GM21528 (cell line): ENCODE measurements at regions not wholly inside any gene's neighbourhood (a gene's known extent, or its start where the extent isn't known, plus 50 kb on each side); places are given as distances from the start of the nearest gene placed in this dataset.
"Not testable (repeated sequence)": the region's sequence is repeated elsewhere in the genome, so short reads cannot be mapped to it uniquely, and the experiment has no call there.

Experiments
- ATAC-seq: cut with Tn5 transposase; IDR thresholded peaks from one replicate; pipeline ENCODE4 v1.9.1; 2021; ENCODE audit warnings: mild to moderate bottlenecking, moderate library complexity; ENCODE audit not compliant: unreplicated experiment, low FRiP score

DNA sequence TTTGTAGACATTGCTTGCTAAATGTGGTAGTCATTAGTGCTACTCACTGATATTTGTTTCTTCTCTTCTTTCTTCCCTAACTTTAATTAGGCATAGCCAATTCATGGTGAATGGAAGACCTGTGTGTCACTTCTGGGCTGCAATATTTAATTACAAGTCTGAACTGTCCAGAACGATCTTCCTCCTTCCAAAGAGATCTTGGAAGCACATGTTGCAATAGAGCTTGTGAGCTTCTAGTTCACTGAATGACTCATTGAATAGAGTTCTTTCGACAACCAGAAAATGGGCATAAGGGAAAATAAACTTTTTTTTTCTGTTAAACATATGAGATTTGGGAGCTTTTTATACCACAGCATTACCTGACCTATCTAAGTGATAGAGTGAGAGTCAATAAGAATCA lies 1264.6 kb downstream of the PCDH9 start:
- no peak for ATAC-seq

DNA sequence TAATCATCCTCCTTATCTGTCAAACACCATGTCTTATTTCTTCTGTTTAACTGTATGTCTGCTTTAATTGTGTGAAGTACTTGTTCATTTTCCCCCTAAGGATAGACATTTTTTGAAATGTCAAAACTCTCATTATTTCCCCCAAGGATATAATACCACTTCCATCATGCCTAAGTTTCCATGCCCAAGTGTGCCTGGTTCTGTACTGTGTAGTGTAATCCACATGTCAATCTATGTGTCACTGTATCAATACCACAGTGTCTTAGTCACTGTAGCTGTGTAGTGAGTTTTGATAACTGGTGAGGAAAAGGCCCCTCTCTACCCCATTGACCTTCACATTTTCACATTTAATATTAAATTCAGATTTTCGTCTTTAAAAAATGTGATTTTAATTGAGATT lies 1265.5 kb downstream of the PCDH9 start:
- ATAC-seq = no peak

DNA sequence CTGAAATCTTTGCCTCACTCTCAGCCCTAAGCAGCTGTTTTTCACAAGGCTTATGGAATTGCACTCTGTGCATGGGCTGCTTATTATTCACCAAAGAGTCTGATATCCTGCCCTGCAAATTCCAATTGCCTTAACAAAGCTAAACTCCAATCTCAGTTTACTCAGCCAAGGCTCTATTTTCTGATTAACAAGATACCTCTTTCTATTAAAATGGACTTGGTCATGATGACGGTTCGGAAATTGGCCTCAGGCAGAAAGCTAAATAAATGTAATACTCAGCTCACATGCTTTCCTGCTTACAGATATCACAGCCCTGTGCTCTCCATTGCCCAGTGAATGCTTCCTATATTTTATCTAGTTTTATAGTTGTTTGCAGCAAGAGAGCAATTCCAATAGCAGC lies 1270.8 kb downstream of the PCDH9 start:
- no peak for ATAC-seq

DNA sequence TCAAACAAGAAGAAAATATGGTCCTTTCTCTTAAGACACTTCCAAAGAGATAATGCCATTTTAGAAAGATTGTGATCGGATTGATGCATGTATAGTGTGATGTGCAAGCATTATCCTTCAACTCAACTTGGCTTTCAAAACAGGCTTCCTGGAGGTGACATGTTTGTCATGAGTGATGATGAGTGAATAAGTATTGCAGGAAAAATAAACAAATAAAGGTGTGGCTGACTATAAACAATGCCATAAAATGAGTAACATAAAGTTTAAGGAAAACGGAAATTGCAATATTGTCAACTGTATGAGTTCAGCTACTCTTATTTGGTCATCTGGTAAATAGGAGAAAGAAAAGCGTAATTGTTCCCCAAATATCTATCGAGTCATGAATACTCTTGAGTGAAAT lies 1283.7 kb downstream of the PCDH9 start:
- no peak for ATAC-seq

DNA sequence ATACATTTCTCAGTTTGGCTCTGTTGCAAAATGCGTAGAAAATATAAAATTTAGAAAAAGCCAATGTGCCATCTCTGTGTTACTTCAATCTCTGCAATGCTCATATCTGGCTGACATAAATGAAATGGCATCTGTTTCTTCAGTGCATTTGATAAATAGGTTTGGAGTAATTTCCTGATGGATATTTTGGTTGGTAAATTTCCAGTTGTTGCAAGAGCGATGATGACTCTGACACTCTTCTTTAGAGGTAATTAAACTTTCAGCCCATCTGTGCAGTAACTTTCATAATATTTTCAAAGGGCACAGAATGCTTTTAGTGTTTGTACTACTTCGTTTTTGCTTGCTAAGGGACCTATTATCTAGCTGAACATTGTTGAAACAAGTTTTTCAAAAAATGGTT lies 1286.4 kb downstream of the PCDH9 start:
- no peak for ATAC-seq

DNA sequence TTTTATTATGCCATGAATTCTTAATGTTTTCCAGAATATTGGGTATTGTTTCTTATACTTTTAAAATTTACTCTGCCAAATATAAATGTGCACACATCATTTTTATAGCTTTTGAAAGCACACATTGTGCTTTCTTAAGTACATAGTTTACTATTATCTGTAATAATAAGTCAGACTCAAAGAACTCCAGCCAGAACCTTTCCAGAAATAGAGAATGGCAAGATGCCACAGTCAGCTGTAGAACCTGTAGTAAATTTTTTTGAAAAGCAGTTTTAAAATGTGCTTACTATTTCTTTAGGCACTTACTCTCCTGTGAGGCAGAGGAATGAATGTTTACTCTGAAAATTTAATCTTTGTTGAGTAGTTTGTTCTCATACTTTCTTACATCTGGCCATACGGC lies 1287.1 kb downstream of the PCDH9 start:
- no peak for ATAC-seq

DNA sequence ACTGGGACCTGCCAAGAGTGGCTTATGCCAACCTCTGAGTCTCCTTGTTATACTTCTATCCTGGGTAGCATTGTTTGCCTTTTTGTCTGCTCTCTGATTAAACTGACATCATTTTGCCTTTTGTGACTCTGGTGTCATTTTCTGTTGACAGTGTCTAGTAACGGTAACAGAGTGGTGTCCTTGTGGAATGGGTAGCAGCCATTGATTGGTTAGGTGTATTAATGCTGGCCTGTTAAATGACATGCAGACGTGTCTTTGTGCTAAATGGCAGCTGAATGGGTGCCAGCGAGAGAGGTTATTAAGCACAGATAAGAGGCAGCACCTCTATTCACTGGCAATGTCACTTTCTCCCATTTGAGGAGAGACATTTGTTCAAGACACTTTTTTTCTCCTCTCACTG lies 1289.4 kb downstream of the PCDH9 start:
- ATAC-seq = no peak

DNA sequence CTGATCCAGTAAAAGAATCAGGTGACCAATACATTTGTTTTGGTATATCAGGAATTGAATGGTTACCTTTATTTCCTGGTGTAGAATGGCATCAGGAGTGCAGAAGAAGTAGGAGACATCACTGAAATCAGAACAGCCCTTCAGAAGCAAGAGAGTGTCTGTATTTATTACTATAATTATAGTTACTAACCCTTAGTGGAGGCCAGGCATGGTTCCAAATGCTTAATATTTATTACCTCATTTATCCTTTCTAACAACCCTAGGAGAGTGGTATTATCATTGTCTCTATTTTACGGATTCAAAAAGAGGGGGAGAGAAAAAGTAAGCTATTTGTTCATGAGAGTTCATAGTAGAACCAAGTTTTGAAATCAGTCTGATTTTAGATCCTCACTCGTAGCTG lies 1292.9 kb downstream of the PCDH9 start:
- ATAC-seq = no peak

DNA sequence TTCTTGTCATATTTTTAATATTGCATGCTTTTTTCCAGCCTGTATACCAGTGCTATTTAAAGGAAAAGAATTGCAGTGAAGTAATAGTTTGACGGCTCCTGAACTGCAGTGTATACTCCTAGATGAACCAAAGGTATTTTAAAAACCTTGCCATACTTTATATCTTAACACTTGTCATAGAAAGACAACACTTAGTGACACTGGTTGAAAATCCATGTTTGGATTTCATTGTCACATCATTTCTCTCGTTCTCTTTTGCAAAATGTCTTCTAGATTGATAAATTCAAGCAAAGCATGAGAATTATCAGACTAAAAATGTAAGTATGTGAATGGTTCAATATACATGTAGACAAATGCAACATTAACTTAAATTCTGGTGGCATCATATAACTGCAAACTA lies 1293.9 kb downstream of the PCDH9 start:
- no peak for ATAC-seq

DNA sequence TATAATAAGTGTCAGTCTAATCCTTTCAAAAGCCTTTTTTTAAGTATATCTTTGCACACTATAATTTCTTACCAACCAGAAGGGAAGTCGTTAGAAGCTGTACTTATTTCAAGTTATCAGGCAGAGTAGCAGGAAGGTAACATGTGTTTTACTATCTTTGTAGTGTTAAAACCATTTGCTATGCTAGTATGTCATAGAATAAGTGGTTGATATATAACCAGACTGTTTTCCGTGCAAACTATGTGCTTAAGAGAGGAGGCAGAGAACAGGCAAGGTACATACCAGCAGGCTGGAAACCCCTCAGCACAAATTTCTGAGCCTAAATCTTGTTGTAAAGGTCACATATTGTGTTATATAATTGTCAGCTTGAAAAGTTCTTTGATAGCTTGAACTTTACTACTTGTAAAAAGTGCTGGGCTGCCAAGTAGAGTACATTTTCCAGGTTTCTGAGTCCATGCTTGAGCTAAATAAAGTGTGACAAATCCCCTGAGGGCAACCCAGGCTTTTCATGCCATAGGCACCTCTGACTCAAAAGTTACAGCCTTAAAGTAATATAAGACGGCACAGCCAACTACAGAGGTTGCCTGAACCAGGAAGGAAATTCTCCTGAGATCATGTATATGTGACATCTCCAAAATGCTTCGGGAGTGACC lies 1297.4 kb downstream of the PCDH9 start:
- ATAC-seq = no peak

DNA sequence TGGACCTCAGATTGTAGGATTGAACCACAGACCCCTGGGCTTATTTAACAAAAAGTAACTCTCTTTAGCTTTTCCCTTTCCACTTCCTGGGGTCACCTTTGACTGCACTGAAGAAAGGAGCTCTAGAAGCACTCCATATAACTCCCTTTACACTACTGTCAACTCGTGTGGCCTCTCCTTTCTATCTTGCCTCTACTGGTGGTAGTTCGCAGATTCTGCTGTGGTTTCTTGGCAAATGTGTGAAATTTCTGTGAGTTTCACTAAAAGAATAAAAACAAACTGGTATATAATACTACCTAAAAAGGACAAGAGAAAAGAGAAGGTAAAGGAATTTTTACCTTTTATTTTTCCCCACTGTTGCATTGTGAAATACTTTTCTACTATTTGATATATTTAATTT lies 1298.1 kb downstream of the PCDH9 start:
- no peak for ATAC-seq

DNA sequence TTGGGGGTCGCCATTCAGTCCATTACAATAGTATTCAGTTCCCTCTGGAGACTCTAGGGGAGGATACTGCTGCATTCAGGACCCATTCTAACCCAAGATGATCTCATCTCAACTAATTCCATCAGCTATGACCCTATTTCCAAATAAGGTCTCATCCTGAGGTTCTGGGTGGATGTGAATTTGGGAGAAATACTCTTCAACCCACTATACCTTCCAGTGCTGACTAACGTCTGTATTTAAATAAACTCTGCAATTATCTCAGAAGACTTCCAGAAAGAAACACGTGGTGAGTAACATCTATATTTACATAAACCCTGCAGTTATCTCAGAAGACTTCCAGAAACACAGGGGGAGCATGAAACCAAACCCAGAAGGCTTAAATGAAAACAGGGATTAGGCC lies 1300.7 kb downstream of the PCDH9 start:
- no peak for ATAC-seq

DNA sequence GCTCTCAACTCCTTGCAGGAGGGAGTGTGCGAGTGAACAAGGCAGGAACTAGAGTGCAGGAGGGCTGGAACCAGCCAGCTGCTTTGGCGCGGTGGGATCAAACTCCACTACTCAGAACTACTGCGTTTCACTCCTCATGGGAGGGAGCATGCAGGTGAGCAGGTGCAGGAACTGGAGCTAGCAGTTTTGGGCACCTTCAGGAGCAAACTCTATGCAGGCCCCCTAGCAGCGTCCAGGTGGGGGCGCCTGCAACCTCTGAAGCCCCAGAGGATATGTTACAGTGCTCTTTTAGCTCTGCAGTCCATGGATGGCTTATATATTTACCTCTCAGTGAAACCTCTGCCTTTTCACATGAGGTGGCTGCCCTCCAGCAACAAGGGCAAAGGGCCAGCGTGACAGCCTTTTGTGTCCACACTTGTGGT lies 1303.4 kb downstream of the PCDH9 start:
- ATAC-seq = peak; percentile 70

DNA sequence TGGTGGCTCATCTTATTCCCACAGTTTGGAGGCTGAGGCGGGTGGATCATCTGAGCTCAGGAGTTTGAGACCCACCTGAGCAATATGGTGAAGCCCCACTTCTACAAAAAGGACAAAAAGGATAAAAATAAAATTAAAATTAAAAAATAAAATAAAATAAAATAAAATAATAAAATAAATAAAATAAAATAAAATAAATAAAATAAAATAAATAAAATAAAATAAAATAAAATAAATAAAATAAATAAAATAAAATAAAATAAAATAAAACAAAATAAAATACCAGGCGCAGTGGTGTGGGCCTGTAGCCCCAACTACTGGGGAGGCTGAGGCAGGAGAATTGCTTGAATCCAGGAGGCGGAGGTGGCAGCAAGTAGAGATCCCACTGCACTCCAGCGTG lies 1307.3 kb downstream of the PCDH9 start:
- not testable (repeated sequence) for ATAC-seq

DNA sequence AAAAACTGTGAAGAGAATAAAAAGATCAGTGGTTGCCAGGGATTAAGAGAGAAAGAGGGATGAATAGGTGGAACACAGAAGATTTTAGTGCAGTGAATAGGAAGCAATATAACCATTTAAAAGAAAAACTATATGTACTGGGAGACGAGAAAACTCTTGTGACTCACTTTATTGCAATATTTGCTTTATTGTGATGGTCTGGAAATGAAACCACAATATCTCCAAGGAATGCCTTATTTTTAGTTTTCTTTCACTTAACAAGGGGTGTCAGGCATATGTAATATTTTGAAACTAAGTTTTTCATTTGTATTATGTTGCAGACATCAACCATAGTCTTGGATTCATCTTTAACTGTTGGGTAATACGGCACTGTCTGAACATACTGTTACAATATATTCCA lies 1308.2 kb downstream of the PCDH9 start:
- ATAC-seq = no peak

DNA sequence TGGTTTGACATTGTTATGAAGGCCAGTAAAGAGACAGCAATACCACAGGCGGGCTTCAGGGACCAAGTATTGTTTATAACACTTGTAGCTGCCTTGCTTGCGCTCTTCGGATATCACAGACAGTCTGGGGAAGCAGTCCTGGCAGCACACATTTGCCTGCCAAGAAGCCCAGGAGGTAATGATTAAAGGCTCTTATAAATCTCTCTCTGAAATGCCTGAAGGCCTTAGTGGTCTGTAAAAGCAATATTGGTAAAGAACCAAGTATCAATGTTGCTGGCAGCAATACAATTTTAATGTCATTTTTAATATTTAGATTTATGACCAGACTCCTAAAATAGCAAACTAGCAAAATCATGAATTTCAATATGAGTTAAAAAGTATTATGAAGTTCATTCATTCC lies 1312.4 kb downstream of the PCDH9 start:
- ATAC-seq = no peak

DNA sequence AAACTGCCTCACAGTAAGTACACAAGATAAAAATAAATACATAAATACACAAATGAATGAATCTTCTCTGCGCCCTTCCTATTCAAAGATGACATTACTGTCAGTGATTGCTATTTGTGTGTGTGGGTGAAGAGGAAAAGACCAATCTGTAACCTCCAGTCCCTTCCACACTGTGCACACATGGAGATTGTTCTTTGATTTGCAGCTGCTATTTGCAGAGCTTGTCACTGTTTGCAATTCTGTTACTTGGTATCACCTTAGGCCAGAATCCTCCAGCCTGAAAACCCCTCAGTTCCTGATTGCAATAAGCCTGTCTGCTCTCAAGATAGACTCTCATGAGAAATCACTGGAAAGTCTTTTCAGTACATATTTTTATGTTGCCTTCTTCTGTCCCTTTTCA lies 1314.9 kb downstream of the PCDH9 start:
- ATAC-seq = no peak

DNA sequence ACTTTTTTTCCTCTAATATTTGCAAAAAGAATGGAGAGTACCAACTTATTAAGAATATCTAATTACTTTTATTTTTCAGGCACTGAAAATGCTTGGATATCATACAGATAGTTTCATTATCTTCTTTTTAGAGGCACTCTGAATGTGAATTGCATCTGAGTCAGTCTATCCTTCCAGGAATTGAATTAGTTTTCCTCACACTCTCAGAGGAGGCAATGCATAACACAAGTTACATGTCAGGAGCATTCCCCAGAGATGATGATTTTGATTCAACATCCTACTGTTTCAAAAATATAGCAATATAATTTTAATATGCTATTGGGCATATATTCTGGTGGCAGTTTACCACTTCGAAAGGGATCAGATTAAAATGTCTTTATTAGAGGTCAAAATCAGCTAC lies 1315.4 kb downstream of the PCDH9 start:
- no peak for ATAC-seq

DNA sequence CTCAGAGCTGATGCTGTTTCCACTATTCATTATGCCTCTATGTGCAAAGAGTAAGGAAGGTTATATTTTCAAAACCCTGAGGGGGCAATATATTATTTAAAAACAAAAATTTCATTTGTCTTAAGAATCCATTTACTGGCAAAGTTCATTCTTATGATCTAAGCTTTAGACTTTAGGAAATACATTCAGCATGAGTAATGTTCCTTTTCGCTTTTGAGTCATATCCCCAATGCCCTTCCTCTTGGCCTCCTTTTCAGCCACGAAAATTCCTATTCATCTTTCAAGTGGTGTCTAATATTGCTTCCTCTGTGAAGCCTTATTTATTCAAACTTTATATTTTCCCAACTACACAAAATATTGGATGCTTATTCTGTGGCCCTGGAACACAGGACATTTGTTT lies 1317.0 kb downstream of the PCDH9 start:
- no peak for ATAC-seq

DNA sequence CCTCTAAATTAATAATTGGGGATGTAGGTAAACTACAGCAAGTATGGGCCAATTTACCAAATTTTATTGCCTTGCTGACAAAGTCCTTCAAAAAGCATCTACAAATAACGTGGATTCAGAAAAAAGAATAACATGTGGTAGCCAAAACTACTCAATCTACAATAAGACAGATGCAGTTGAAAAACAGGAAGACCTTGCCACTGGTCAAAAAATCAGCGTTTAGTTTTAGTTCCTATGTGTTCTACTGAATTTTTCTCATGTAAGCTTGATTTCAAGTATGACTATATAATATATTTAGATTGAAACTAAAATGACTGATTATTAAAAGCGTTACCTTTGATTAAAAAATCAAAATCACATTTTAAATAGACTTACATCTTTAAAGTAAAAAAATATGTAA lies 1317.6 kb downstream of the PCDH9 start:
- no peak for ATAC-seq

DNA sequence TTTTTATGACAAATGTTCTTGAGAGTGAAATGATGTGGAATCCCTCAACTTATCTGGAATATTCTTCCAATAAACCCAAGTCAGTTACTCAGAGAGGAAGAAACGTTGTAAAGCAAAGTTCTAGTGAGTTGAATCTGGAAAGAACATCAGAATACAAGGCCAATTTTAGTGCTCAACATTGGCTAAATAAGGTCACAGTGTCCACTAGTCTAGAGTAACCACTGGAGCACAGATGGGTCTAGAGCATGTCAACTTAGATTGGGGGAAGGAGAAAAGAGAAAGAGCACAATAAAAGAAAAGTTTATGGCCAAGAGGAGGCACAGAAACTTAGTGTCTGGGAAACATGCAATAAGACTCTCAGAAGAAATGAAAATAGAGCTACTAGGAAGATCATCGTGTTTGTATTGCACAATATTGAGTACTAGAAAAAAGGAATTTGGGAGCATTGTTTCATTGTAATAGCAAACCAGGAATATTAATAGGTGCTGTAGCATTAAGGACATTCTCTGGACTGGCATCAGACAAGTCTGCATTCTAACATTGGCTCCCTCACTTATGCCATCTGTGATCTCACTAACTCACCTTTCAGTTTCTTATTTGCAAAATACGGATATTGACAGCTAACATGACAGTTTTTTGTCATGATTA lies 1318.5 kb downstream of the PCDH9 start:
- ATAC-seq = no peak

DNA sequence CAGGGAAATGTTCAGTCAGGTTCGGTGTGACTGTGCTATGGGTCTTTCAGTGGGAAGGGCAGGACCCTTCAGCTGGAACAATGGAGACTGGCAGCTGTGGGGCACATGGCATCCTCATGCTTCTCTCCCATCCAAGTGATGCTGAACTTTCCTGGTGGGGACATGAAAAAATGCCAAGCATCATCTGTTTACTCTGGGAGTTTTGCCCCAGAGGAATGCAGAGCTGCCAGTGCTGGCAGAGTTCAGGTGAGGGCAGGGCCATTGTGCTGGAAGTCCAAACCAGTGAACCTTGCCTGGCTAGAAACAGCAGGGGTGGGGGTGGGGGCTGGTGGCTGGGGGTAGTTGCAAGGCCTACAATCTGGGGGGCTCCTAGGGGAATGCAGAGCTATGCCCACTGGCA lies 1320.6 kb downstream of the PCDH9 start:
- no peak for ATAC-seq
